Activated naive CD8-positive, alpha-beta T cell treated with anti-CD3 and anti-CD28 coated beads, Interleukin-2, amount 10 ng/mL, durations not matched to agents 7 days and 5 days (primary cell): ENCODE measurements at regions not wholly inside any gene's neighbourhood (a gene's known extent, or its start where the extent isn't known, plus 50 kb on each side); places are given as distances from the start of the nearest gene placed in this dataset.

Source experiments
- ATAC-seq: fragments of 150-1000 bp; cut with Tn5 transposase; one replicate; pipeline ENCODE4 v1.10.0; 2021; ENCODE audit warnings: low read depth, moderate library complexity
- POLR2A ChIA-PET: fragments of 350-600 bp; sonication (Branson Sonifier 250); formaldehyde crosslinking; loops from one replicate; lab custom pipeline; 2021; ENCODE audit warnings: antibody characterized with exemption; lab: Charles Lee
- DNase-seq: peaks from one replicate; pipeline ENCODE4 v3.0.0; 2021
- H3K27ac Mint-ChIP-seq: one replicate; pipeline ENCODE4 v1.8.0; 2022; ENCODE audit warnings: mild to moderate bottlenecking, mixed read lengths
- H3K27me3 Mint-ChIP-seq: one replicate; pipeline ENCODE4 v1.8.0; 2022; ENCODE audit warnings: mild to moderate bottlenecking, moderate library complexity, mixed read lengths
- H3K36me3 Mint-ChIP-seq: one replicate; pipeline ENCODE4 v1.8.0; 2021; ENCODE audit warnings: mild to moderate bottlenecking, mixed read lengths
- H3K4me1 Mint-ChIP-seq: one replicate; pipeline ENCODE4 v1.8.0; 2021; ENCODE audit warnings: mixed read lengths
- H3K4me3 Mint-ChIP-seq: one replicate; pipeline ENCODE4 v1.8.0; 2022; ENCODE audit warnings: mild to moderate bottlenecking, moderate library complexity, mixed read lengths
- H3K9me3 Mint-ChIP-seq: one replicate; pipeline ENCODE4 v1.8.0; 2021; ENCODE audit warnings: mixed read lengths

DNA sequence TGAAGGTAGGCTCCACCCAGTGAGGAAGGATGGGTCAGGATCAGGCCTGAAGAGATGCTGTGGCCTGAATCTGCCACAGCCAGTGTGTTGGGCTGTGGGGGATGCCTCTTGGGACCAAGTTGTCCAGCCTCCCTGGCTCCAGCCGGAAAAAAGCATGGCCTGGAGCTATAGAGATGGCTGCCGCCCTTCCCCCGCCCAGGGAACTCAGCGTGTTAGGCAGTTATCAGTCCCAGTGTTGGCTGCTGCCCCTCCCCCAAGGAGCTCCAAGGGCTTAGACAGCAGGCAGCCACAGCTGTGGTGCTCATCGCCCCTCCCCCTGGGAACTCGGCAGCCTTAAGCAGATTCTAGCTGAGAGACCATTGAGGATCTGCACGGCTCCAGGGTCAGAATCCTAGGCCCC, 158.0 kb downstream of the CAPZA3 start:
- POLR2A ChIA-PET, result no interaction called here
- H3K9me3 Mint-ChIP-seq, result peaks cover 5% of the 10 kb centered on the region
- ATAC-seq, result no peak

DNA sequence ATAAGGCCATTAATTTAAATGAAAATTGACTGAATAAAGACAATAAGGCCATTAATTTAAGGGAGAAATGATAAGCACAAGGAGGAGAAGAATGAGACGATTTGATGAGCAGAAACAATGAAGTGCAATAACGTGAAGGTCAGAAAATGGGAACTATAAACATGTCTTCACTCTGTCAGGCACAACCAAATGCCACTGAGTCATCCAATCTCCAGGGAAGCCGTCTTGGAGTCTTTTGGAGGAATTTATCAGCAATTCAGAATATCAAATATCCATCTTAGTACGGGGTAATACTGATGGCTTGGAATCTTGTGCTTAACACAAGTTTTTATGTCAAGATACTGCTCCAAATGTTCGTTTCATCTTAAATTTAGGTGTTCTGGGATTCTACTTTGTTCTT, 159.9 kb downstream of the CAPZA3 start:
- Mint-ChIP-seq H3K4me3 (no peak overlapping the region), H3K9me3 (peaks cover 3% of the 10 kb centered on the region), H3K27ac (no peak overlapping the region), H3K4me1 (no peaks in the 10 kb centered on the region), H3K27me3 (peaks cover 4% of the 10 kb centered on the region), H3K36me3 (no peaks in the 10 kb centered on the region)
- ATAC-seq (no peak), DNase-seq (no peak)
- POLR2A ChIA-PET, result no interaction called here

More for the DNA sequence above, 158.0 kb downstream of the CAPZA3 start:
- DNase-seq, result no peak
- Mint-ChIP-seq H3K27me3 (peaks cover 6% of the 10 kb centered on the region), H3K4me3 (no peak overlapping the region), H3K36me3 (no peaks in the 10 kb centered on the region), H3K27ac (no peak overlapping the region), H3K4me1 (no peaks in the 10 kb centered on the region)

DNA sequence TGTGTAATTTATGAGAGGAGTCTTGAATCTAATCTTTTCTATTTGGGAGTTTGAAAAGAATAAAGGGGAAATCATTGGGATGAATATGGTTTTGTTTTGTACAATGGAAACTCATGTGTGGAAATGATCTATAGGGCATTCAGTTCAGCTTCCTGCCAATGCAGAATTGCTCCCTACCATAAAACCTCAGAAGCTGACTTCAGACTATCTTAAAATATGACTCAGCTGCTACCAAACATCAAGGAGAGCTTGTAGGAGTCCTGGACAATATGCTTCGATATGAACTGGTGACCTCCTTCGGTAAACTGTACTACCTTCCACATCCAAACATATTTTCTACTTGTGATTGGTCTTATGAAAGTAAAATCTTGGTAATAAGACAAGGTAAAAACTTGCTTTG, 160.6 kb downstream of the CAPZA3 start:
- DNase-seq, result no peak
- Mint-ChIP-seq H3K4me3 (no peak overlapping the region), H3K27ac (no peak overlapping the region), H3K27me3 (peaks cover 4% of the 10 kb centered on the region), H3K4me1 (no peaks in the 10 kb centered on the region), H3K36me3 (no peaks in the 10 kb centered on the region), H3K9me3 (peaks cover 3% of the 10 kb centered on the region)
- no peak for ATAC-seq
- POLR2A ChIA-PET, result no interaction called here

DNA sequence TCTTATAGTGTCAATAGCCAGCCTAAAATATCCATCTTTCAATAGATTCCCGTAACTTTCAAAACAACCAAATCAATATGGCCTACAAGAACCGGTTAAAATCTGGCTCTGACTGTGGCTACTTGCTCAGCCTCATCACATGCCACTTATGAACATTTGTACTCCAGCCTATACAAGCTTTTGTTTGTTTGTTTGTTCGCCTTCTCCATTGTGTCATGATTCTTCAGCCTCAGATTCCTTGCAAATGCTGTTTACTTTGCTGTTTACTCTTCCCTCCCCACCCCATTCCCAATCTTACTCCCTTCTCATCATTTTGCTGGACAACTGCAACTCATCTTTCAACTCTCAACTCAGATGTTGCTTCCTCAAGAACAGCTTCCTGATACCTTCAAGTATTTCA, 161.2 kb downstream of the CAPZA3 start:
- Mint-ChIP-seq H3K4me1 (no peaks in the 10 kb centered on the region), H3K36me3 (no peaks in the 10 kb centered on the region), H3K4me3 (no peak overlapping the region), H3K27ac (no peak overlapping the region), H3K9me3 (peaks cover 3% of the 10 kb centered on the region), H3K27me3 (peaks cover 2% of the 10 kb centered on the region)
- POLR2A ChIA-PET, result no interaction called here
- no peak for DNase-seq
- no peak for ATAC-seq

DNA sequence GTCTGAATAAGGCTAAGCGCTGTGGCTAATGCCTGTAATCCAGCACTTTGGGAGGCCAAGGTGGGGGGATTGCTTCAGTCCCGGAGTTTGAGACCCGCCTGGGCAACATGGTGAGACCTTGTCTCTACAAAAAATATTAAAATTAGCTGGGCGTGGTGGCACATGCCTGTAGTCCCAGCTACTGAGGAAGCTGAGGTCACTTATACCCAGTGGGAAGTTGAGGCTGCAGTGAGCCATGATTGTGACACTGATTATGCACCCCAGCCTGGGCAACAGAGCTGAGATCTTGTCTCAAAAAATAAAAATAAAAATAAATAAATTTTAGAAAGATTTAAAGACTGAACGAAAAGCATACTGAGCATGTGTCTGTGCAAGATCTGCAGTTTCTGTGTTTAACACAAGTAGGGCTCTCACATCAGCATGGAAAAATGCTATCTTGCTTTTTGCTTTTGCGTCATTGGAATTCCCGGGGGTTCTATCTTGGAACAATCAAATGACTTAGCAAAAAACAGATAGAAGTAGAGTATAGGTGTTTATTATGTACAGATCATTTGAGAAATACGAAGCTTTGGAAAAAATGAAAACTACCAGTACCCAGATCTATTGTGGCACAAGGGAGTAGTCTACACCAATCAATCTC, 161.9 kb downstream of the CAPZA3 start:
- Mint-ChIP-seq H3K4me1 (no peaks in the 10 kb centered on the region), H3K27ac (no peak overlapping the region), H3K27me3 (peaks cover 2% of the 10 kb centered on the region), H3K9me3 (peaks cover 3% of the 10 kb centered on the region), H3K4me3 (no peak overlapping the region), H3K36me3 (no peaks in the 10 kb centered on the region)
- DNase-seq (no peak), ATAC-seq (no peak)
- POLR2A ChIA-PET, result no interaction called here

DNA sequence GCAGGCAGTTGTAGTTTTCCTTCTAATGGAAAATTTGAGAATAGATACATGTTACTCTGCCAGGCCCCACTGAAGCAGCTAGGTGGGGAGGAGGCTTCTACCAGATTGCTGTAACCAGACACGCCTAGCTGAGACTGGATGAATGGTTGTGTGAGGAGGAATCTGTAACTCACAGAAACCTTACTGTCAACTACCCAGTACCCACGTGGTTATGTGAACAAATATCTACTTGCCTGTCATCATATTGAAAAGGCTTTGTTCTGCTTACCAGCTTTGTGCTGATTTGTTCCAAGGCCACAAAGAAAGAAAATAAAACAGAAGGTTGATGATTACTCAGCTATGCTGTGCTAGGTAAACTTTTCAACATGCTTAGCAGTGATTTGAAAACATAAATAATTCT, 167.2 kb downstream of the CAPZA3 start:
- POLR2A ChIA-PET, result no interaction called here
- DNase-seq (no peak), ATAC-seq (no peak)
- no peaks in the 10 kb centered on the region for H3K4me1 Mint-ChIP-seq
- no peak overlapping the region for H3K27ac Mint-ChIP-seq
- no peaks in the 10 kb centered on the region for H3K27me3 Mint-ChIP-seq
- peaks cover 2% of the 10 kb centered on the region for H3K9me3 Mint-ChIP-seq
- no peak overlapping the region for H3K4me3 Mint-ChIP-seq
- no peaks in the 10 kb centered on the region for H3K36me3 Mint-ChIP-seq

DNA sequence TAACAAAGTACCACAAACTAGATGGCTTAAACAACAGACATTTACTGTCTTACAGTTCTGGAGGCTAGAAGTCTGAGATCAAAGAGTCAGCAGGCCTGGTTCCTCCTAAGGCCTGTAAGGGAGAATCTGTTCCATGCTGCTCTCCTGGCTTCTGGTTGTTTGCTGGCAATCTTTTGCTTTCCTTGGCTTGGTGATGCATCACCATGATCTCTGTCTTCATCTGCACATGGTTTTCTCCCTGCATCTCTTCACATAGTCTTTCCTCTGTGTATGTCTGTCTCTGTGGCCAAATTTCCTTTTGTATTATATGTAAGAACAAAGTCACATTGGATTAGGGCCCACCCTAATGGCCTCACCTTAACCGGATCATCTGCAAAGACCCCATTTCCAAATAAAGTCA, 168.5 kb downstream of the CAPZA3 start:
- Mint-ChIP-seq H3K4me1 (no peaks in the 10 kb centered on the region), H3K9me3 (no peaks in the 10 kb centered on the region), H3K36me3 (no peaks in the 10 kb centered on the region), H3K27me3 (no peaks in the 10 kb centered on the region), H3K27ac (no peak overlapping the region), H3K4me3 (no peak overlapping the region)
- ATAC-seq (no peak), DNase-seq (no peak)
- POLR2A ChIA-PET, result no interaction called here

DNA sequence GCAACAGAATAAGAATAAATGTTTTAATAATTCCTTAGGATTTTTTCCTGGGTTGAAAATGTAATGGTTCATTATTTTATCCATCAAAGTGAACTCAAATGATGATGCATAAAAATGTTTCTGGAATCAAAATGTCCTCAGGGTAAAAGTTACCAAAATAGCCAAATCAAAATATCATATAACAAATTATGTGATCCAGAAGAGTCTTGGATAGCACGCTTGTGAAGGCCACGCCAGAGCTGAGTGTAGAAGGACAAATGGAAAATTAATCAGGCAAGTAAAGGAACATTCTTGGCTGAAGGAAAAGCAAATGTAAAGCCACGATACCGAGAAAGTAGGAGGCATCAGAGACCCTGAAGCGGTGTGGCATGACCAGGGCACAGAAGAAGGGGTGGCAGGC, 169.2 kb downstream of the CAPZA3 start:
- Mint-ChIP-seq H3K36me3 (no peaks in the 10 kb centered on the region), H3K27ac (no peak overlapping the region), H3K27me3 (no peaks in the 10 kb centered on the region), H3K4me1 (no peaks in the 10 kb centered on the region), H3K4me3 (no peak overlapping the region), H3K9me3 (no peaks in the 10 kb centered on the region)
- POLR2A ChIA-PET, result no interaction called here
- DNase-seq (no peak), ATAC-seq (no peak)

DNA sequence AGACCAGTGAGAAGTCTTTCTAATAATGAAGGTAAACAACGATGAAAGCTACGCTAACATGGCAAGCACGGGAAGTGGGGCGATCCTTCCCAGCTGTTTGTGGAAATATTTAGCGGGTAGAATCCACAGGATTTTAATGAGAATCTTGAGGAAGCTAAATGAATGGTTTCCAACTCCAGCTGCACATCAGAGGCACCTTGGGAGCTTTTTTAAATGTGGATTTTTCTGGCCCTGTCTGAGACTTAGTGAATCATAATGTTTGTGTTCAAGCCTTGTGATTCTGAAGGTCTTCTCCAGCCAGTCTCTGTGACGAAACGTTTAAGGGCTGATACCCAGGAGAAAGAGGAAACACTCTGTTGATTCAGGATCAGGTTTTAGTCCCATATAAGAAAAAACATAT, 169.8 kb downstream of the CAPZA3 start:
- no peak overlapping the region for H3K4me3 Mint-ChIP-seq
- ATAC-seq, result no peak
- DNase-seq, result no peak
- POLR2A ChIA-PET, result no interaction called here
- no peak overlapping the region for H3K27ac Mint-ChIP-seq
- H3K36me3 Mint-ChIP-seq, result no peaks in the 10 kb centered on the region
- no peaks in the 10 kb centered on the region for H3K9me3 Mint-ChIP-seq
- no peaks in the 10 kb centered on the region for H3K27me3 Mint-ChIP-seq
- H3K4me1 Mint-ChIP-seq, result no peaks in the 10 kb centered on the region

DNA sequence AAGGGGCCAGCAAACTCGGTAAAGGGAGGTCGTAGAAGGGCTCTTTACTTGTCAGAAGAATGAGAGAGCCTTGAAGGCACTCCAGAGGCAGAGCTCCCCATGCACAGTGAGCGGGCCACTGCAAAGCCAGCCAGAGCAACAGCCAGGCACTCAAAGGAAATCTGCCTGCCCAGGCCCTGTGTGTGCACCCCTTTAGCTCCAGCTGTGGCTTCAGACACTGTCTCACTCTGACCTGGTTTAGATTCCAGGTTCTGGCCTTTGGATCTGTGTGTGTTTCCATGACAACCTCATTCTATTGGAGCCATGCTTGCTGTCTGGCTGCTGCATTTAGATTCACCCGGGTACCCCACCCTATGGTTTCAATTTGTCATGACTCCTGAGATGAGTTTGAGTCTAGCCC, 170.3 kb downstream of the CAPZA3 start:
- ATAC-seq (no peak), DNase-seq (no peak)
- no peaks in the 10 kb centered on the region for H3K4me1 Mint-ChIP-seq
- no peak overlapping the region for H3K4me3 Mint-ChIP-seq
- POLR2A ChIA-PET, result no interaction called here
- no peaks in the 10 kb centered on the region for H3K9me3 Mint-ChIP-seq
- no peaks in the 10 kb centered on the region for H3K27me3 Mint-ChIP-seq
- H3K27ac Mint-ChIP-seq, result no peak overlapping the region
- H3K36me3 Mint-ChIP-seq, result no peaks in the 10 kb centered on the region

DNA sequence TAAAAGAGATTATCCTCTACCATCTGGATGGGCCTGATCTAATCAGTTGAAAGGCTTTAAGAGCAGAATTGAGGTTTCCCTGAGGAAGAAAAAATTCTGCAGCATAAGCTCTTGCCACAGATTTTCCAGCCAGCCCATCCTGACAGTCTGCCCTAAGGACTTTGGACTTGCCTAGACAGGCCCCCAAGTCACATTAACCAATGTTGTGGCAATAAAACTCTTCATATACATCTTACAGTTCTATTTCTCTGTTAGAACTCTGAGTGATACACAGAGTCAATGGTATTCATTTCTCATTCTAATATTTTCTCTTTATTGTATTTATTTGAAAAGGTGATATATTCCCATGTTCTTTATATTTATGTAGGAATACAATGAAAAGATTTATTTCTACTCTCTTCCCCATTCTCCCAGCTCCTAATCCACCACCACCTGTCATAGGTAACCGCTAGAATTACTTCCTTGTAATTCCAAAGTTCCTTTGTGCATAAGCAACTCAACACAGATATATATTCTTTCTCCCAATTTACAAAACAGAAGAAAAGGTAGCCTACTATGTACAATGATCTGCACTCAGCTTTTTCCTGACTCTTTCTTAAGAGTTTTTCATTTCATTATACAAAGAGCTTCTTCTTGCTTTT, 182.1 kb downstream of the CAPZA3 start:
- Mint-ChIP-seq H3K4me3 (no peak overlapping the region), H3K27me3 (no peaks in the 10 kb centered on the region), H3K27ac (no peak overlapping the region), H3K36me3 (no peaks in the 10 kb centered on the region), H3K9me3 (no peaks in the 10 kb centered on the region), H3K4me1 (no peaks in the 10 kb centered on the region)
- POLR2A ChIA-PET, result no interaction called here
- ATAC-seq (no peak), DNase-seq (no peak)

DNA sequence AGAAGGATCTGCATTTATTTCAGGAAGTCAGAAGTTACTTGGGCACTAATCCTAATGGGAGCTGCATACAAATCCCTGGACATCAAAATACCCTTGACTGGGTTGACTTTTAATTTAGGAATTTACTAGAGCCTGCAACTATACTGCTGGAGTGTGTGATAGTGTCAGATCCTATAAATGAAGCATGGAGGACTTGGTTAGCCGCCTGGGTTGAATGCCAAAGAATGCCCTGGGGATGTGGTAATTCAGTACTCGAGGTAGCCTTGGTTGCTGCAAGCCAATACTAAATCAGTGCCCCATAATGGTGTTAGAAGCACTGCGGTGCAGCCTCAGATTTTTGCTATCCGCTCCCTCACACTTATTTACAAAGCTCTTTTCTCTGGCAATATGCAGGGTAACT, 184.9 kb downstream of the CAPZA3 start:
- POLR2A ChIA-PET, result no interaction called here
- DNase-seq, result no peak
- no peak overlapping the region for H3K27ac Mint-ChIP-seq
- no peak overlapping the region for H3K4me3 Mint-ChIP-seq
- no peaks in the 10 kb centered on the region for H3K9me3 Mint-ChIP-seq
- H3K36me3 Mint-ChIP-seq, result no peaks in the 10 kb centered on the region
- no peaks in the 10 kb centered on the region for H3K27me3 Mint-ChIP-seq
- H3K4me1 Mint-ChIP-seq, result no peaks in the 10 kb centered on the region
- ATAC-seq, result no peak

DNA sequence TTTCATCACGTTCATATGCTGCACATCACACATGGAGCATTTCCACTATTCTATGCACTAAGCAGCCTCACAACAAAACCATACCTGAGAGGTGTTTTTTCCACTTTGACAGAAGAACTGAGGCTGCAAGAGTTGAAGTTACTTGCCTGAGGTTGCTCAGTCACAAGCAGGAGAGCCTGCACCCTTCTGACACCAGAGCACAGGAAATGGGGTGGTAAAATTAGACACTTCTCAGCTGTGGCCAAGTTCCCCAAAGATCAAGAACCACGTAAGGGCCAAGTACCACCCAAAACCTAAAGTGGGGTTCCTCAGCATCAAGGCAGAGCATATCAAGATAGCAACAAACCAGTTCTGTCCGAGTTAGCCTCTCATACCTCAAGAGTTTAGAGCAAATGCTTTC, 185.8 kb downstream of the CAPZA3 start:
- no peaks in the 10 kb centered on the region for H3K9me3 Mint-ChIP-seq
- no peaks in the 10 kb centered on the region for H3K36me3 Mint-ChIP-seq
- DNase-seq (no peak), ATAC-seq (no peak)
- POLR2A ChIA-PET, result no interaction called here
- no peaks in the 10 kb centered on the region for H3K27me3 Mint-ChIP-seq
- no peak overlapping the region for H3K27ac Mint-ChIP-seq
- H3K4me3 Mint-ChIP-seq, result no peak overlapping the region
- no peaks in the 10 kb centered on the region for H3K4me1 Mint-ChIP-seq

DNA sequence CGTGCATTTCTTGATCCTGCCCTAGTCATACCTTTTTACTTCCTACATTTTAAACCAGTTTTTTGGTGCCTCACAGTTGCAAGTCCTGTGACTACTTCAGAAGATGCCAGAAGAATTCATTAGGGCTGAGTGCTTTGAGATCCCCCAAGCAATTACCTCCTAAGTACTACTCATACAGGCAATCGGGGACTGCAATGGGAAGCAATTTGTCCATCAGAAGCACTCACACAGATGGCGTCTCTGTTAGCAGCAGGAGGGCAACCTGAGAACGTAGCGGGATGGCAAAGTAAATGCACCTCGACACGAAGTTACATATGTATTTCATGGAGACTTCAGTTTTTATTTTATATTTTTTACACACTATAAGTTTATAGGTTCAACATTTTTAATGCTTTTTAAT, 188.3 kb downstream of the CAPZA3 start:
- no peak for DNase-seq
- Mint-ChIP-seq H3K4me3 (no peak overlapping the region), H3K36me3 (no peaks in the 10 kb centered on the region), H3K27me3 (no peaks in the 10 kb centered on the region), H3K9me3 (peaks cover 2% of the 10 kb centered on the region), H3K4me1 (no peaks in the 10 kb centered on the region), H3K27ac (no peak overlapping the region)
- no peak for ATAC-seq
- POLR2A ChIA-PET, result no interaction called here
